AG10803 (cell line): ENCODE measurements at regions not wholly inside any gene's neighbourhood (a gene's known extent, or its start where the extent isn't known, plus 50 kb on each side); places are given as distances from the start of the nearest gene placed in this dataset.
"Not testable (repeated sequence)": the region's sequence is repeated elsewhere in the genome, so short reads cannot be mapped to it uniquely, and the experiment has no call there.

ENCODE experiments used
- DNase-seq: peaks from one replicate; pipeline ENCODE4 v3.0.0; 2010; ENCODE audit warnings: low read depth
- H3K4me3 ChIP-seq: 2 replicates; pipeline ENCODE4 v1.5.1; 2011; ENCODE audit warnings: mild to moderate bottlenecking, low read length, control low read depth
- CTCF ChIP-seq: conservative IDR thresholded peaks from 2 replicates; pipeline ENCODE4 v1.5.1; 2011; ENCODE audit warnings: mild to moderate bottlenecking, low read length, control low read depth, inconsistent platforms

GRCh38 chr5:12865529-12865928 lies 961.3 kb upstream of the CTNND2 start:
- no peak for TF ChIP-seq CTCF
- DNase-seq = no peak
- no peak overlapping the region for H3K4me3 ChIP-seq

- TF ChIP-seq CTCF = no peak
- DNase-seq = no peak
- H3K4me3 ChIP-seq = no peak overlapping the region
Observed at GRCh38 chr5:12861886-12862654, 957.8 kb upstream of the CTNND2 start.

- DNase-seq, H3K4me3 ChIP-seq: not testable (repeated sequence)
Observed at GRCh38 chr5:12856105-12856504, 951.9 kb upstream of the CTNND2 start.

- H3K4me3 ChIP-seq = no peak overlapping the region
- TF ChIP-seq CTCF = no peak
- DNase-seq = no peak
Observed at GRCh38 chr5:12854386-12854785, 950.1 kb upstream of the CTNND2 start.

- DNase-seq = no peak
- TF ChIP-seq CTCF = no peak
- no peak overlapping the region for H3K4me3 ChIP-seq
Observed at GRCh38 chr5:12851761-12852160, 947.5 kb upstream of the CTNND2 start.

- no peak for TF ChIP-seq CTCF
- H3K4me3 ChIP-seq = no peak overlapping the region
- DNase-seq = no peak
Observed at GRCh38 chr5:12848709-12849108, 944.5 kb upstream of the CTNND2 start.

GRCh38 chr5:12845549-12846159 lies 941.4 kb upstream of the CTNND2 start:
- no peak for TF ChIP-seq CTCF
- DNase-seq = no peak
- H3K4me3 ChIP-seq = no peak overlapping the region
